Medulla oblongata (tissue), 1 donor: ENCODE measurements at regions not wholly inside any gene's neighbourhood (a gene's known extent, or its start where the extent isn't known, plus 50 kb on each side); places are given as distances from the start of the nearest gene placed in this dataset.
"Not testable (repeated sequence)": the region's sequence is repeated elsewhere in the genome, so short reads cannot be mapped to it uniquely, and the experiment has no call there.

ENCODE experiments used
- DNase-seq: peaks from one replicate; pipeline ENCODE4 v3.0.0-alpha.2; 2015; ENCODE audit errors: extremely low spot score

DNA sequence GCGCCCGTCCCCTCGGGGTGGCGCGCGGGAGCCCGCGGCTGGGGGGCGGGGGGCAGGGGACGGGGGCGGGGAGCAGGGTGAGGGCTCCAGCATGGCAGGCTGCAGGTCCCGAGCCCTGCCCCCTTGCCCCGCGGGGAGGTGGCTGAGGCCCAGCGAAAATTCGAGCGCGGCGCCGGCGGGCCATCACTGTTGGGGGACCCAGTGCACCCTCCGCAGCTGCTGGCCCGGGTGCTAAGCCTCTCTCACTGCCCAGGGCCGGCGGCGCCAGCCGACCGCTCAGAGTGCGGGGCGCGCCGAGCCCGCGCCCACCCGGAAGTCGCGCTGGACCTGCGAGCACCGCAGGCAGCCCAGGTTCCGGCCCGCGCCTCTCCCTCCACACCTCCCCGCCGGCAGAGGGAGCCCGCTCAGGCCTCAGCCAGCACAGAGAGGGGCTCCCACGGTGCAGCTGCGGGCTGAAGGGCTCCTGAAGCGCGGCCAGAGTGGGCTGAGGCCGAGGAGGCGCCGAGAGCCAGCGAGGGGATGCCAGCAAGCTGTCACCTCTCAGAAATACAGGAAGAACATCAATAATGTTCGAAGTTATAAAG lies 290.8 kb upstream of the PRSS16 start:
- DNase-seq = peak; percentile 66

DNA sequence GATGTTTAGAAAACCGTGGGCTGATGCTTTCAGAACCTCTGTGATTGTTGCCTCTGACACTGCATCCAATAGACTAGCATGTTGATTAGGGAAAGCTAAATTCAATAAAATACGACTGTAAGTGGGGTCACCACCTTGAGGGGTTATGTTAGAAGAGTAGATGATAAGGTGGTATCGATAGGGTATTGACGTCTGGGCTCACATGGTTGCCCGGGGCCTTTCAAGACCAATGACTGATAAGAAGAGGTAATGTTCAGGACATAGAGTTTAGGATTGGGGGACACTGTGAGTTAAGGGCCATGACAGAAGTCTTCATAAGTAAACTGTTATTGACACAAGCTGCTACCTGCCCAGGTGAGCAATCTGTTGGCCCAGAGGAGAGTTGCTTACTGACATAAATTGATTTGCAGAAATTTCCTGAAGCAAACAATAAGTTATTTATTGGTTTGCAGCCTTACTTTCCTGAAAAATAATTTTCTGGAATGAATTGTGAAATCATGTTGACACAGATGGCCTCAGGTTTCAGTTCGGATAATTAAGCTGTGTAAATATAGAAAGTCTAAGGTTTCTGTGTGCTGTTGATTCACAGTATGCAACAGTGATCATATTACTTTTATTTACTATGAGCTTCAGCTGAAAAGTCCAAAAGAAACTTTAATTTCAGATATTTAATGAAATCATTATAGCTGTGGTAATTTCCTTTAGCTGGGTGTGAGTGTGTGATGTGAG lies 289.9 kb upstream of the PRSS16 start:
- DNase-seq = not testable (repeated sequence)

DNA sequence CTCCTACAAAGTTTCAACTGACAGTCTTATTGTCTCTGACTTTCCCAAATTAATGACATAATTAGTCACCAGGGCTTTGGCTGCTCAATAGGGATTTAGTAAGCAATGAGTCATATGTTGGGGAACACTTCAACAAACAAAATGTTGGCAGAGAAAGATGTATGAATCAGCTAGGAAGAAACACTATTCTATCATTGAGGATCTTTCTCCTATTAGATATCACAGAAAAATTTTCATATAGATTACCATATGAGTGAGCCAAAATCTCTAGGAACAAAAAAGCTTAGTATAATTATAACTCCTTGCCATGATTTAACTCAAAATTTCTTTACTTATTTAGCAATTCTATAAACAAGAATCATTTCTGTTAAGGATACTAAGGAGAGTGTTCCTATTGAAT lies 286.3 kb upstream of the PRSS16 start:
- DNase-seq = not testable (repeated sequence)

DNA sequence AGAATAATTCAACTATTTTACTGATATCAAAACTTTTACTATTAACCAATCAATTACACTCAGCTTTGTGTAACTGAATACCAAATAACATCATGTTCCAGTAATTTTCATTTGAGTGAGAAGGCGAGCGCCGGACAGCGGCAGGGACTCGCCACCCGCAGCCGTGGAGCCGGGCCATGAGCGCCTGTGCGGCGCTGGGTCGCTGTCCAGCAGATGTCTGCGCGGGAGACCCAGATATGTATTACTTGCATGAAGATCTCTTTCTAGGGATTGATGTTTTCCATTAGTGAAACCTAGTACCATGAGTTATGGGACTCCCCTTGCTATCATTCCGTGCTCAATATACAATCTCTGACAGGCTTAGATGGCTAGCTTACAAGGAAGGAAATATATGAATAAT lies 245.1 kb upstream of the PRSS16 start:
- DNase-seq = no peak

DNA sequence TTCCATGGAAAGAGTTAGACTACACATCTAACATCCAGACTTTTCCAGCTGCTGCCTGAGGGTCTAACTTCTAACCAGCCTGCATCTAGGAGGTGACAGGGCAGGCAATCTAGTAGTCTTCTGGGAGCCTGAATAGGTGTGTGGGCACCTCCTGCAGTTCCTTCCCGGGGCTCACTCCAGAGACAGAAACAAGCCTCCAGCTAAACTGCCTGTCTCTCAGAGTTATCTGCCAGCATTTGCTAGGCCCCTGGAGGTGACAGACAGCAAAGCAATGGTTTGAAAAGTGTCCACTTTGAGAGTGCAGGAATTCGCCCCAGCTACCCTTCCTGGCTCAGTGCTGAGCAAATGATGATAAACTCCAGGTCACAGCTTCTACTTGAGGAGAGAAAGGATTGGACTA lies 240.5 kb upstream of the PRSS16 start:
- no peak for DNase-seq

DNA sequence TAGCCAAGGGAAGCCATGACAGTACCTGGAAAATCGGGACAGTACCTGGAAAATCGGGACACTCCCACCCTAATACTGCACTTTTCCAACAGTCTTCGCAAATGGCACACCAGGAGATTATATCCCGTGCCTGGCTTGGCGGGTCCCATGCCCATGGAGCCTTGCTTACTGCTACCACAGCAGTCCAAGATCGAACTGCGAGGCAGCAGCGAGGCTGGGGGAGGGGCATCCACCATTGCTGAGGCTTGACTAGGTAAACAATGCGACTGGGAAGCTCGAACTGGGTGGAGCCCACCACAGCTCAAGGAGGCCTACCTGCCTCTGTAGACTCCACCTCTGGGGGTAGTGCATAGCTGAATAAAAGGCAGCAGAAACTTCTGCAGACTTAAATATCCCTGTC lies 238.9 kb upstream of the PRSS16 start:
- DNase-seq = not testable (repeated sequence)

DNA sequence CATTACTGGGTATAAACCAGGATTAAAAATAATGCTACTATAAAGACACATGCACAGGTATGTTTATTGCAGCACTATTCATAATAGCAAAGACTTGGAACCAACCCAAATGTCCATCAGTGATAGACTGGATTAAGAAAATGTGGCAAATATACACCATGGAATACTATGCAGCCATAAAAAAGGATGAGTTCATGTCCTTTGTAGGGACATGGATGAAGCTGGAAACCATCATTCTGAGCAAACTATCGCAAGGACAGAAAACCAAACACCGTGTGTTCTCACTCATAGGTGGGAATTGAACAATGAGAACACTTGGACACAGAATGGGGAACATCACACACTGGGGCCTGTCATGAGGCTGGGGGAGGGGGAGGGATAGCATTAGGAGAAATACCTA lies 233.4 kb upstream of the PRSS16 start:
- not testable (repeated sequence) for DNase-seq

DNA sequence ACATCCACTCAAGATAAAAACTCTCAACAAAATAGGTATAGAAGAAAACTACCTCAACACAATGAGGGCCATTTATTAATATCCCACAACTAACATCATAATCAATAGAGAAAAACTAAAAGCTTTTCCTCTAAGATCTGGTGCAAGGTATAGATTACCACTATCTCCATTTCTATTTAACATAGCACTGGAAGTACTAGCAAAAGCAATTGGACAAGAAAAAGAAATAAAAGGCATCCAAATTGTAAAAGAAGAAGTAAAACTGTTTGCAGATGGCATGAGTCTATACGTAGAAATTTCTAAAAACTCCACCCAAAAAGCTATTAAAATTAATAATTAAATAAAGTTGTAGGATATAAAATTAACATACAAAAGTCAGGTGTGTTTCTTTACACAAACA lies 230.8 kb upstream of the PRSS16 start:
- no peak for DNase-seq

DNA sequence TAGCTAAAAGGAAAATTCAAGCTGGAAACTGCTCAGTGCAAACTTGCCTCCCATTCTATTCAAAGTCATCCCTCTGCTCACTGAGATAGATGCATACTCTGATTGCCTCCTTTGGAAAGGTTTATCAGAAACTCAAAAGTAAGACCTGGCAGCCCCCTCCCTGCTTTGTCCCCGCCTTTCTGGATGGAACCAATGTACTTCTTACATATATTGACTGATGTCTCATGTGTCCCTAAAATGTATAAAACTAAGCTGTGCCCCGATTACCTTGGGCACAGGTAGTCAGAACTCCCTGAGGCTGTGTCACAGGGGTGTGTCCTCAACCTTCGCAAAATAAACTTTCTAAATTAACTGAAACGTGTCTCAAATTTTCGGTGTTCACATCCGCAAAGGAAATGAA lies 229.1 kb upstream of the PRSS16 start:
- not testable (repeated sequence) for DNase-seq

DNA sequence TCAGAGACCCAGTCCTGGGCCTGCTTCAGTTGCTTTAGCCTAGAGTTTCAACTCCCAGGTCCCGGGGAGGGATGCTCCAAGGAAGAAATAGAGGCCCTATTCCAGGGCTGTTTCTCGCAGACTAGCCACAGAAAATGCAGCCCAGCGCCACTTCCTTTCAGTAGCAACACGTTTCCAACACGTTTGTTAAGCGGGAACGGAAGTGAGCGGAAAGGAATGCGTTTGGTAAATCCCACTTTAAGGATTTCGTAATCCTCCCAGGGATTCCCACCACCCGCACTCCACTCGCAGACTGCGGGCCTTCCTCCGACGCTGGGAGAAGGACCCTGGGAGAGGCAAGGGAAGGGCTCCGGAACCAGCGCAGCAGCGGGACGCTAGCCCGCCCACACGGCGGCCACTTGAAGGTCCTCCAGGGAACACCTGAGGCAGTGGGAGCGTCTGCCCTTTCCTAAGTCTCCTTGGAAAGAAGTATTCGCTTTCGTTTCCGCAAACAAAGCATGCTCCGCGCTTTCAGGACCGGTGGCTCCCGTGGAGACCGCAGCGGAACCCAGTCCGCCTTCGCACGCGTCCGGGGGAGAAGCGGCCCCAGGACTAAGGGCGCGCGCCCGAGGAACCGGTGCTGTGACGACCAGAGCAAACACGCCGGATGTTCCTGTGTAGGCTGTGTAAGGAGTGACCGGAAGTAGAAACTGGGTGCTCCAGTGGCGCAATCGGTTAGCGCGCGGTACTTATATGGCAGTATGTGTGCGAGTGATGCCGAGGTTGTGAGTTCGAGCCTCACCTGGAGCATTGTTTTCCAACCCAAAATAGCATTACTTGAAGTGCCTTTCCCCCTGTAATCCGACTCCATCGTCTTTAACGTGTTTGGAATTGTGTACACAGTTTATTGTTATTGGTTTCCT lies 227.6 kb upstream of the PRSS16 start:
- peak; percentile 90 for DNase-seq

DNA sequence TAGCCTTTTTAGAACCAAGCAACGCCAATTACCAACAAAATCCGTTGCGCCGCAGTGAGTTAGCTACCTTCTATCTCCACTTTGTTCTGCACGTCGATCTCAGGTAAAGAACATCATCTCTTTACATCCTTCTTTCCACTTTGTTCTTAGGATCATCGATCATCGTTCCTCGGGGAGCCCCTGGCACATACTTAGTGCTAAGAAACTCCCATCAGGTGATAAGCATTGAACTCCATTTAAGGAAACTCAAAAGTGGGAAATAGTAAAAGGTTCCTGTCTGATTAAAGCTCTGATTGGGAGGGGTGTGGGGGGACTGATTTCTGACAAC lies 227.0 kb upstream of the PRSS16 start:
- DNase-seq = no peak

DNA sequence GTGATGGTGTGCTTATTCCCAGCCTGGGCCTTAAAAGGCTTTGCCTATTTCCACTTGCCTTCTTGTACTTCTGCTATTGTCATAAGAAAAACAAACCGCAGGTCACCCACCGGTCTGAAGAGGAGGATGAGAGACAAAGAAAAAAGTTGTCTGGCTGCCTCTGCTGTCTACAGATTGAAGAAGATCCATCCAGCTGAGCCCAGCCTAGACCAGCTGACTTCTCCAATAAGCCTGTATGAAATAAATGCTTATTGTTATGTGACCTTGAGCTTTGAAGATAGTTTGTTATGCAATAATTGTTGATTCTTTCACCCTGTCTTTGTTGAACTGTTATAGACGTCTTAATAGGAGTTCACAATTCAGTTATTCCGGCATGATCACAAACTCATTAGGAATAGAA lies 223.8 kb upstream of the PRSS16 start:
- no peak for DNase-seq

DNA sequence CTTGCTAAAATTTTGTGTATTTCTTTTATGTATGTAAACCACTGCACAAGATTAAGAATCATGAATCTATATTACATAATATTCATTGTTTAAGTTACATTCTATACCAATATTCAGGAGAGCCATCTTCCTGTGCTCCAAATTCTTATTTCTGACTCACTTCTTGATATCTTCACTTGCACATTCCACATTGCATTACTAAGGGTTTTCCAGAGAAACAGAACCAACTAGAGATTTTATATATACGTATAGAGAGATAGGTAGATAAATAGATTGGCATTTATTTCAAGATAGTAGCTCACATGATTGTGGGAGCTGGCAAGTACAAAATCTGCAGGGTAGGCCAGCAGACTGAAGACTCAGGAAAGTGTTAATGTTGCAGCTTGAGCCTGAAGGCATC lies 222.2 kb upstream of the PRSS16 start:
- no peak for DNase-seq

DNA sequence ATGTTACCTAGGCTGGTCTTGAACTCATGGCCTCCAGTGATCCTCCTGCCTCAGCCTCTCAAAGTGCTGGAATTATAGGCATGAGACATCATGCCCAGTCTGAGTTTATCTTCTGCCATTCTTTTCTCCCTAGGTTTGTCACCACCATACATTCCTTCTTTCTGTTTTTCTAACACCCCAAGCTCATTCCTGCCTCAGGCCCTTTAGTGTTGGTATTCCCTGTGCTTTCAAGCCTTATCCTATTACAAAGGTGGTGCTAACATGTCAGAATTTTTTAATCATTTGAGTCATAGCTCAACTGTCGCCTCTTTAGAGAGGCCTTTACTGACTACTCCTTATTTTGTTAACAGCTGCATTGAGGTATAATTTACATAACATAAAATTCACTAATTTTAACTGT lies 221.1 kb upstream of the PRSS16 start:
- no peak for DNase-seq

DNA sequence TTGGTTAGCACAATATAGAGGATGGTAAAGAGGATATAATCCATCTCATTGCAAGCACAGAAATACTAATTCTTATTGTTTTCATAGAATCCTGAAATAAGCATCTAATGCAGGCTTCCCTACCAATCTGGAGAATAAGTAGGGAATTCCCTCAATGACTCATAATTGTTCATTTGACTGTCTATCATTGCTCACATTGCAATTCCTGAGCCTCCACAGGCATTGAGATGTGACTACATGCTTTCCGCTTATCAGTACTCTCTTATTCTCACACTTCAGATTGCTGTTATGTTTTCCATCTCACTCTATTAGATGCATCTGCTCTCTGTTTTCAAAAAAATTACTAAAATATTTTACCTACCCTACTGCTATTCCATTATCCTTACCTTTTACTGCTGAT lies 216.2 kb upstream of the PRSS16 start:
- no peak for DNase-seq

DNA sequence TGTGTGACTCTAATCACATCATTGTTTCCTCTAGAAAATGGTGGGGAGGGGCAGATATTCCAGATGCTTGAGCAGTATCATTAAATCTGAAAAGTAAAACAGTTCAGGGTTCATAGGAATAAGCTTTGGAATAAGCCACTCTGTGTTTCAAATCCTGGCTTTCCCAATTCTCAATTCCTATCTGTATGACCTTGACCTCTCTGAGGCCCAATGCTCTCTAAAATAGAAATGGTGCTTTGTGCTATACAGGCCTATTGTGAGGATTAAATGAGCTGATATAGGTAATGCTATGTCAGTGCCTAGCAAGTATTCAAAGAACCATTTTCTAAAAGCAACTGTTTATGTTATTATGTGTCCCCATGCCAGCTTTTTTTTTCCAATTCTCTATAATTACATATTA lies 209.0 kb upstream of the PRSS16 start:
- no peak for DNase-seq

DNA sequence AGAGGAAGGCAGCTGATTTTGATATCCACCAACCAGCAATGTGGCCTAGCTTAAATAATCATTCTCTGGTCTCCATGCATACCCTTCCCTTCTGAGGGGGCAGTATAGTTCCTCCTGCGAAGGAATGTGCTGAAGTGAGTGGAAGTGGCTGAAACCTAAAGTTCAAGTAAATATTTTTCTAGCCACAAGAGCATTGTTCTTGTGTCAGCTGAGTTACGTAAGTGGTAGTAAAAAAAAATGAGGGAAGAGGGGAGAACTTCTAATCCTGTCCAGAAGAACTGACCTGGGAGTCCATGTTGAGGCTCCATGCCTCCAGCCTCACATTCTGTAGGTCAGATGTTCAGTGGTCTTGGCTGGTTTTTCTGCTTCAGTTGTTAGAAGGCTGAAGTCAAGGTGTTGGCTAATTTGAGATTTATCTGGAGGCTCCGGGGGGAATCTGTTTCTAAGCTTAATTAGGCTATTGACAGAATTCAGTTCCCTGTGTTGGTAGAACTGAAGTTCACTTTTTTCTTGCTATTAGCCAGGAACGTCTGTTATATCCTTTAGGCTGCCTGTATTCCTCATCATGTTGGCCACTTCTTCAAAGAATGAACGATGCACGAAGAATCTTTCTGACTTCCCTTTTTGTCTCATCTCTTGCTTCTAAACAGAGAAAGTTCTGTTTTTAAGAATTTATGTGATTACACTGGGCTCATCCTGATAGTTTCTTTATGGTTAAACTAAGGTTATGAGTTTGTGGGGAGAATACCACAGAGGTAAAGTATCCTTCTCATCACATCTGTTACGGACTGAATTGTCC lies 207.1 kb upstream of the PRSS16 start:
- no peak for DNase-seq

DNA sequence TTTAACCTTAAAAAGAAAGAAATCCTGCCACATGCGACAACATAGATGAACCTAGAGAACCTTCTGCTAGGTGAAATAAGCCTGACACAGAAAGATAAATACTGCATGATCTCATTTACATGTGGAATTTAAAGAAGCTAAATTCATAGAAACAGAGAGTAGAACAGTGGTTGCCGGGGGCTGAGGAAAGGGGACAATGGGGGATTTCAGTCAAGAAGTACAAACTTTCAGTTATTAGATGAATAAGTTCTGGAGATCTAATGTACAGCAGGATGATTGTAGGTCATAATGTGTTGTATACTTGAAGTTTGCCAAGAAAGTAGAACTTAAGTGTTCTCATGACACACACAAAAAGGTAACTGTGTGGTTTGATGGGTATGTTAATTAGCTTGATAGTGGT lies 204.3 kb upstream of the PRSS16 start:
- no peak for DNase-seq

DNA sequence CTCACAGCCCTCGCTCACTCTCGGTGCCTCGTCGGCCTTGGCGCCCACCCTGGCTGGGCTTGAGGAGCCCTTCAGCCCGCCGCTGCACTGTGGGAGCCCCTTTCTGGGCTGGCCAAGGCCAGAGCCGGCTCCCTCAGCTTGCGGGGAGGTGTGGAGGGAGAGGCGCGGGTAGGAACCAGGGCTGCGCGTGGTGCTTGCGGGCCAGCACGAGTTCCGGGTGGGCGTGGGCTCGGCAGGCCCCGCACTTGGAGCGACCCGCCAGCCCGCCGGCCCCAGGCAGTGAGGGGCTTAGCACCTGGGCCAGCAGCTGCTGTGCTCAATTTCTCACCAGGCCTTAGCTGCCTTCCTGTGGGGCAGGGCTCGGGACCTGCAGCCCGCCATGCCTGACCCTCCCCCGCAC lies 202.4 kb upstream of the PRSS16 start:
- DNase-seq = not testable (repeated sequence)

DNA sequence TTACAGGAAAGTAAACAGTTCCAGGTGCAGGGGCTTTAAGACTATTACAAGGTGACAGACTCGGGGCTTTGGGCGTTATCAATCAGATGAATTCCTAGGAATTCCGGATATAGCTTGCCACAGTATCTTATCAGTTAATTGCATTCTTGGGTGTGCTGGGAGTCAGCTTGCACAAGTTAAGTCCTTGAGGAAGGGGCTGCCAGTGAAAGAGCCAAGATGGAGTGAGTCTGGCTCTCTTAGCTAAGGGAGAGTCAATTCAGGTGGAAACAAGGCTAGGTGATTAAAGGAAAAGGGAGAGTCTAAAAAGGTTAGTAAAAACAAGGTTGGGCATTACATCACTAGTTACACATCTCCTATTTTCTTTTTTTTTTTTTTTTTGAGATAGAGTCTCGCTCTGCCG lies 199.8 kb upstream of the PRSS16 start:
- not testable (repeated sequence) for DNase-seq

DNA sequence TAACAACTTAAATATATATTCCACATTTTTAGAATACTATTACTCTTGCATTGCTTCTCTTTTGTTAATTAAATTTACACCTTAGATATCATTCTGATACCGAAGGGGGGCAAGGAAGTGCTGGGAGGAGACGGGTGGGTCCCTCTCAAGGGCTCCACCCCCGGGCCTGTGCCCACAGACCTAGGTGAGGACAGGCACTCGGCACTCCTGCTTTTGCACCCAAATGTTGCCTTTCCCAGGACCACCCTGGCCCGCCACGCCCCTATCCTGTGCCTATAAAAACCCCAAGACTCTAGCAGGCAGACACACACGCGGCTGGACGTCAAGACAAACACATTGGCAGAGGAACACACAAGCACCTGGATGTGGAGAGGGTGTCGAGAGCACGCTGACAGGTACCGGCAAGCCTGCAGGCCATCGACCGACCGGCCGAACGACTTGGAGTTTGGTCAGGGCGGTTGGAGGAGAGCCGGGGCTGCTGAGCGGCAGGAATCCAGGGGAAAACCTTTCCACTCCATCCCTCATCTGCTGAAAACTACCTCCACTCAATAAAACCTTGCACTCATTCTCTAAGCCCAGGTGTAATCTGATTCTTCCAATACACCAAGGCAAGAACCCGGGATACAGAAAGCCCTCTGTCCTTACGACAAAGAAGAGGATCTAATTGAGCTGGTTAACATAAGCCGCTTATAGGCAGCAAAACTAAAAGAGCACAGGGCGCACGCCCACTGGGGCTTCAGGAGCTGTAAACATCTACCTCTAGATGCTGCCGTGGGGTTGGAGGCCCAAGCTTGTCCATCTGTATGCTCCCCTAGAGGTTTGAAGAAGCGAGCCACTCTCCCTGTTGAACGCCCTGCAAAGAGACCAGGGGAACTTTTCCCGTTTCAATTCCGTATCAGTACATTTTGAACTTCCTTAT lies 197.4 kb upstream of the PRSS16 start:
- no peak for DNase-seq
